ENCODE measurements at regions not wholly inside any gene's neighbourhood (a gene's known extent, or its start where the extent isn't known, plus 50 kb on each side); places are given as distances from the start of the nearest gene placed in this dataset.

GRCh38 chr5:71974622-71975021 lies 132.7 kb upstream of the MAP1B start:
- H3K27ac ChIP-seq, result no peak overlapping the region
- no peaks in the 10 kb centered on the region for H3K36me3 ChIP-seq
- H3K4me2 ChIP-seq, result no peak overlapping the region
- TF ChIP-seq Cebpa-rat (IDR thresholded peaks at IDR 0.05), result no peak
- no peaks in the 10 kb centered on the region for H3K4me1 ChIP-seq
- no peaks in the 10 kb centered on the region for H4K20me1 ChIP-seq
- no peak overlapping the region for H3K4me3 ChIP-seq
- no peaks in the 10 kb centered on the region for H3K9me3 ChIP-seq
- H3K27me3 ChIP-seq, result no peaks in the 10 kb centered on the region
- H3K9ac ChIP-seq, result no peak overlapping the region

- no peak for TF ChIP-seq Cebpa-rat (IDR thresholded peaks at IDR 0.05)
- H4K20me1 ChIP-seq, result no peaks in the 10 kb centered on the region
- H3K4me2 ChIP-seq, result no peak overlapping the region
- H3K4me1 ChIP-seq, result no peaks in the 10 kb centered on the region
- H3K36me3 ChIP-seq, result no peaks in the 10 kb centered on the region
- no peak overlapping the region for H3K4me3 ChIP-seq
- no peak overlapping the region for H3K27ac ChIP-seq
- H3K27me3 ChIP-seq, result no peaks in the 10 kb centered on the region
- no peak overlapping the region for H3K9ac ChIP-seq
- H3K9me3 ChIP-seq, result no peaks in the 10 kb centered on the region
Measured at GRCh38 chr5:71976449-71976848, 130.8 kb upstream of the MAP1B start.

GRCh38 chr5:71977311-71977710 lies 130.0 kb upstream of the MAP1B start:
- no peak for TF ChIP-seq Cebpa-rat (IDR thresholded peaks at IDR 0.05)
- H3K27ac ChIP-seq, result no peak overlapping the region
- H3K9me3 ChIP-seq, result no peaks in the 10 kb centered on the region; the same call in 1 of the 2 replicates

GRCh38 chr5:71978216-71978615 lies 129.1 kb upstream of the MAP1B start:
- H3K4me1 ChIP-seq, result no peaks in the 10 kb centered on the region
- no peak overlapping the region for H3K9ac ChIP-seq
- no peak overlapping the region for H3K4me3 ChIP-seq
- no peak overlapping the region for H3K27ac ChIP-seq
- H4K20me1 ChIP-seq, result no peaks in the 10 kb centered on the region
- H3K36me3 ChIP-seq, result no peaks in the 10 kb centered on the region
- no peak for TF ChIP-seq Cebpa-rat (IDR thresholded peaks at IDR 0.05)
- H3K4me2 ChIP-seq, result no peak overlapping the region
- H3K27me3 ChIP-seq, result no peaks in the 10 kb centered on the region
- peaks cover 5% of the 10 kb centered on the region for H3K9me3 ChIP-seq

More at GRCh38 chr5:71977311-71977710, 130.0 kb upstream of the MAP1B start:
- Histone ChIP-seq H3K4me2 (no peak overlapping the region), H3K36me3 (no peaks in the 10 kb centered on the region), H3K4me1 (no peaks in the 10 kb centered on the region), H3K4me3 (no peak overlapping the region), H3K9ac (no peak overlapping the region), H3K27me3 (no peaks in the 10 kb centered on the region), H4K20me1 (no peaks in the 10 kb centered on the region)

GRCh38 chr5:71982717-71983395 lies 124.4 kb upstream of the MAP1B start:
- no peak overlapping the region for H3K9ac ChIP-seq
- no peaks in the 10 kb centered on the region for H3K4me1 ChIP-seq
- H3K4me3 ChIP-seq, result no peak overlapping the region
- no peak overlapping the region for H3K27ac ChIP-seq
- peaks cover 15% of the 10 kb centered on the region for H3K9me3 ChIP-seq
- H3K36me3 ChIP-seq, result no peaks in the 10 kb centered on the region
- H3K27me3 ChIP-seq, result no peaks in the 10 kb centered on the region
- H3K4me2 ChIP-seq, result no peak overlapping the region
- TF ChIP-seq Cebpa-rat (IDR thresholded peaks at IDR 0.05), result no peak
- H4K20me1 ChIP-seq, result no peaks in the 10 kb centered on the region

GRCh38 chr5:71986101-71986500 lies 121.2 kb upstream of the MAP1B start:
- Histone ChIP-seq H3K4me3 (no peak overlapping the region), H4K20me1 (no peaks in the 10 kb centered on the region), H3K27me3 (no peaks in the 10 kb centered on the region), H3K9me3 (peaks cover 15% of the 10 kb centered on the region), H3K4me2 (no peak overlapping the region), H3K36me3 (no peaks in the 10 kb centered on the region), H3K27ac (no peak overlapping the region), H3K9ac (no peak overlapping the region), H3K4me1 (no peaks in the 10 kb centered on the region)
- TF ChIP-seq Cebpa-rat (IDR thresholded peaks at IDR 0.05), result no peak

- Histone ChIP-seq H3K4me1 (no peaks in the 10 kb centered on the region), H4K20me1 (no peaks in the 10 kb centered on the region), H3K9me3 (peaks cover 5% of the 10 kb centered on the region; the same call in 1 of the 2 replicates), H3K27ac (no peak overlapping the region), H3K4me3 (no peak overlapping the region), H3K4me2 (no peak overlapping the region), H3K9ac (no peak overlapping the region), H3K36me3 (no peaks in the 10 kb centered on the region), H3K27me3 (no peaks in the 10 kb centered on the region)
- no peak for TF ChIP-seq Cebpa-rat (IDR thresholded peaks at IDR 0.05)
Measured at GRCh38 chr5:71988808-71989207, 118.5 kb upstream of the MAP1B start.

GRCh38 chr5:71993600-71993999 lies 113.7 kb upstream of the MAP1B start:
- H3K4me1 ChIP-seq, result peaks cover 15% of the 10 kb centered on the region
- H3K9ac ChIP-seq, result no peak overlapping the region

GRCh38 chr5:71996789-71997188 lies 110.5 kb upstream of the MAP1B start:
- no peaks in the 10 kb centered on the region for H3K27me3 ChIP-seq
- H3K27ac ChIP-seq, result no peak overlapping the region
- H3K4me2 ChIP-seq, result no peak overlapping the region
- no peaks in the 10 kb centered on the region for H4K20me1 ChIP-seq
- no peaks in the 10 kb centered on the region for H3K36me3 ChIP-seq
- peaks cover 15% of the 10 kb centered on the region for H3K4me1 ChIP-seq
- no peaks in the 10 kb centered on the region for H3K9me3 ChIP-seq
- TF ChIP-seq Cebpa-rat (IDR thresholded peaks at IDR 0.05), result no peak
- no peak overlapping the region for H3K4me3 ChIP-seq
- no peak overlapping the region for H3K9ac ChIP-seq

More at GRCh38 chr5:71993600-71993999, 113.7 kb upstream of the MAP1B start:
- H3K9me3 ChIP-seq, result no peaks in the 10 kb centered on the region
- no peak overlapping the region for H3K27ac ChIP-seq
- no peaks in the 10 kb centered on the region for H3K27me3 ChIP-seq
- no peak overlapping the region for H3K4me2 ChIP-seq
- no peak for TF ChIP-seq Cebpa-rat (IDR thresholded peaks at IDR 0.05)
- H4K20me1 ChIP-seq, result no peaks in the 10 kb centered on the region
- H3K36me3 ChIP-seq, result no peaks in the 10 kb centered on the region
- H3K4me3 ChIP-seq, result no peak overlapping the region

- peaks cover 15% of the 10 kb centered on the region for H3K4me1 ChIP-seq
- H3K36me3 ChIP-seq, result no peaks in the 10 kb centered on the region
- H3K27me3 ChIP-seq, result no peaks in the 10 kb centered on the region
- H4K20me1 ChIP-seq, result no peaks in the 10 kb centered on the region
- no peak overlapping the region for H3K4me2 ChIP-seq
- no peaks in the 10 kb centered on the region for H3K9me3 ChIP-seq
- no peak overlapping the region for H3K27ac ChIP-seq
- H3K9ac ChIP-seq, result no peak overlapping the region
- no peak for TF ChIP-seq Cebpa-rat (IDR thresholded peaks at IDR 0.05)
- H3K4me3 ChIP-seq, result no peak overlapping the region
Measured at GRCh38 chr5:71998746-71999145, 108.5 kb upstream of the MAP1B start.

GRCh38 chr5:72000707-72001106 lies 106.6 kb upstream of the MAP1B start:
- Histone ChIP-seq H3K4me2 (no peak overlapping the region), H3K9ac (no peak overlapping the region), H3K9me3 (no peaks in the 10 kb centered on the region), H3K27ac (no peak overlapping the region), H3K4me1 (peaks cover 18% of the 10 kb centered on the region), H3K36me3 (no peaks in the 10 kb centered on the region), H3K4me3 (no peak overlapping the region), H3K27me3 (no peaks in the 10 kb centered on the region), H4K20me1 (no peaks in the 10 kb centered on the region)
- TF ChIP-seq Cebpa-rat (IDR thresholded peaks at IDR 0.05), result no peak
